Left cardiac atrium (tissue), 4 donors: ENCODE measurements at regions not wholly inside any gene's neighbourhood (a gene's known extent, or its start where the extent isn't known, plus 50 kb on each side); places are given as distances from the start of the nearest gene placed in this dataset.

Experiments
- ATAC-seq, 2 donors: fragments of 200-7000 bp; cut with Tn5 transposase; one replicate each; pipeline ENCODE4 v1.9.1; 2020; ENCODE audit warnings: mild to moderate bottlenecking in 2 of 2, moderate library complexity in 2 of 2
- DNase-seq: peaks from one replicate; pipeline ENCODE4 v3.0.0-alpha.2; 2020
- intact Hi-C, 2 donors: fragments of 100-400 bp; cut with DNase I; formaldehyde crosslinking; loops; one replicate each; pipeline versions ENCODE4 v1.14.1 to v1.15.1; 2022 to 2023
- donor health status: DM: no; HTN: yes; CAD: no.
- donor health status: DM: no; HTN: yes; CAD: no; lungs with severe emphysema.
- donor health status: DM: yes; HTN: yes; CAD: no.
- donor health status: Dilated cardiomyopathy.

DNA sequence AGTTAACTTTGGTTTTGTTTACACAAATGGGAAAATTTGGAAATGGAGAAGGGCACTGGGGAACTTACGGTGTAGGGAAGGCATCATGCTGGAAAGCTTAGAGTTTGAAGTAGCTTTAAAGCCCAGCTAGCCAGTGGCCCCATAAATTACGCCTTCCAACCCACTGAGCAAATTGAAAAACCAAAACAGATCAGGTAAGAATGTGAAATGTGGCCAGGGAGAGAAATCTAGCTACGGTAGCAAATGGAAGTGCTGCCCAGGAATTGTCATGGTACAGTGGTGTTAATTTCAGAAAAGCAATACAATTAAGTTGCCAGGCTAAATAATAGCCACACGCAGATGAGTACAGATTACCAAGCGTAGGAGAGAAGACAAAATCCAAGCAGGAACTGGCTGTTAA is 654.8 kb downstream of the PRELID2 start:
- no peak for DNase-seq
- ATAC-seq = no peak
- intact Hi-C loops = no loop called here

- DNase-seq (no peak), ATAC-seq (no peak)
- intact Hi-C loops = no loop called here
Measured at GRCh38 chr5:145178641-145179523, 656.3 kb downstream of the PRELID2 start.

- DNase-seq (no peak), ATAC-seq (no peak)
- intact Hi-C loops = no loop called here
Measured at GRCh38 chr5:145176041-145176440, 659.1 kb downstream of the PRELID2 start.

DNA sequence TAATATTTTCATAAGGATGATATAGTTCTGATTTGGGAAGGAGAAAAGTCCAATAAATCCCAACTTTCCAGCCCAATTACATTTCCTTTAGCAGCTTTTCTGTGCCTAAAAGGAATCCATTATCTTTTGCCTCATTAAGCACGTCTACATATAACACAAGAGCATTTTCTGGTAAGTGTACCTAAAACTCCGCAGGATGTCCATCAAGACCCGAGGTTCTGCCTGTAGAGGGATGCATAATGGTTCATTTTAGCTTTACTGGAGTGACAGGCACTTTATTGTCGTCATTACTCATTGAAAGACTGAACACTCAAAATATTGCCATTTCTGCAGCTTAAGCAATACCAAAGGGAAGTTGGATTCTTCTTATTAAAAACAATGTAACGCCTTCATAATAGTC is 669.0 kb downstream of the PRELID2 start:
- ATAC-seq (no peak), DNase-seq (no peak)
- intact Hi-C loops = no loop called here

GRCh38 chr5:145163876-145164275 is 671.3 kb downstream of the PRELID2 start:
- ATAC-seq (no peak), DNase-seq (no peak)
- intact Hi-C loops = no loop called here

DNA sequence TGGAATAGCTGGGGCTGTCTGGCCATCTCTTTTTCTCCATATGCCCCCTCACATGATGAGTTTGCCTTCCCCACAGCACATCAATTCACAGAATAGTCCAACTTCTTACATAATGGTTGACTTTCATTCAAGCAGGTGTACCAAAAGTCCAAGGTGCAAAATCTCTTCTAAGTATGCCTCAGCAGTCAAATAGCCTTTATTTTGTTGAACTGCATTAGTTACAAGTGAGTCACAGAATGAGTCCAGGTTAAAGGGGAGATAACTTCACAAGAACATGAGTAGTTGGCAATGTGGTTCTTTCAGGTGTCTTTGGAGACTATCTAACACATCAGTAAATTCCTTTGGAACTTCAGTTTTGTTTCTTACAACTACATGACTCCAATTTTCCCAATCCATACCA is 672.5 kb downstream of the PRELID2 start:
- DNase-seq = no peak
- ATAC-seq = no peak
- intact Hi-C loops = no loop called here

- no peak for DNase-seq
- no peak for ATAC-seq
- intact Hi-C loops = no loop called here
Measured at GRCh38 chr5:145161391-145161790, 673.8 kb downstream of the PRELID2 start.

GRCh38 chr5:145160679-145161078 is 674.5 kb downstream of the PRELID2 start:
- no peak for DNase-seq
- intact Hi-C loops = no loop called here
- no peak for ATAC-seq

DNA sequence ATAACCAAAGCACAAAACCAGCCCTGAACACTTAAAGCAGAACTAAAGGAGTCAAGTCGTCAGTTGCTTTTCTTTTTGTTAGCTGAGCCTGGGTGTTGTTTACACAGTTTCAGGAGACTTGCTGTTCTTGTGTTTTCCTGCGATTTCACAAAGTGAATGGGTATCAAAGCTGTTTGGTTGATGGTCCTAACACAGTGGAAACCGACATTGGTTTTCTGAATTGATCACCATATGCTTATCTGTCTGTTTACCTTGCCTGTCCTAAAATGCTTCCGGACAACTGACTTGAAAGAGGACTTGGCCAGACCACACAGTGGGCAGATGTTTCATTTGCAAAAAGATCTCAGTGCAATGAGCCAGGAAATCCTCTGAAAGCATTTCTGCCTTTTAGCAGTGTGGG is 676.4 kb downstream of the PRELID2 start:
- ATAC-seq = no peak
- intact Hi-C loops = no loop called here
- no peak for DNase-seq

GRCh38 chr5:145157841-145158240 is 677.3 kb downstream of the PRELID2 start:
- ATAC-seq = peak in 1 of 2 donors; percentile 53
- no peak for DNase-seq
- intact Hi-C loops = no loop called here

GRCh38 chr5:145141534-145141933 is 693.6 kb downstream of the PRELID2 start:
- intact Hi-C loops = no loop called here
- ATAC-seq (no peak), DNase-seq (no peak)

DNA sequence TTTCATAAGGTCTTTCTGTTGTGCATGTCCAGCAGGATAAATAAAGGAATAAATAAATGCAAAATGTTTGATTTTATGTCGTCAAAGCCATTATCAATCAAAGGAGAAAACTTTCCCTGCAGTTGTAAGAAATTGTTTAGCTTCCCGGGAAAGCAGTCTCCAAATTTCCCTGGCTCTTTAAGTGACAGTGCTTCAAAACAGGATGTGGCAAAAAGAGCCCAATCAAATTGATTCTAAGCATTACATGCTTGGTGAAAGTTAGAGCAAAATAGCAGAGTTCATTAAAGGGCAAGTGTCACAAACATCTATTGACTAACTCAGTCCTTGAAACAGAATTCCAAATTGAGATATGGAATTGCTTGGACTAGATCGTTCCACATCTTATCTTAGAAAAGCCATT is 704.1 kb downstream of the PRELID2 start:
- intact Hi-C loops = no loop called here
- DNase-seq (no peak), ATAC-seq (no peak)

DNA sequence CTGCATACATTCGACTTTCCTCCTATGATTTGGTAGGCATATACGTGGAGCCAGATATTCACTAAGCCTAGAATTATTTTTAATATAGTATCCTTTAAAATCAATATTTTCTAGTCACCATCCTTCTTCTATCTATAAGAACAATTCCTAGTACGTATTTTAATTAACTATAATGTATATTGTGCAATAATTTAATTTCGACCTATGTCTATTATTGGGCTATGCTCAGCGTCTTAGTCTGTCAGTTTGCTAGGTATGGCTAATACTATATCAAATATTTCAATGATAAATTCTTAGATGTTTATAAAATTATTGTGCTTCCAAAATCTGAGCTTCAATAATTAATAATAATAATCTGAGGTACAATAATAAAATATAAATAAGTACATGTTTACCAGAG is 705.3 kb downstream of the PRELID2 start:
- intact Hi-C loops = no loop called here
- DNase-seq (no peak), ATAC-seq (no peak)

GRCh38 chr5:145124806-145125205 is 710.3 kb downstream of the PRELID2 start:
- ATAC-seq (no peak), DNase-seq (no peak)
- intact Hi-C loops = no loop called here

DNA sequence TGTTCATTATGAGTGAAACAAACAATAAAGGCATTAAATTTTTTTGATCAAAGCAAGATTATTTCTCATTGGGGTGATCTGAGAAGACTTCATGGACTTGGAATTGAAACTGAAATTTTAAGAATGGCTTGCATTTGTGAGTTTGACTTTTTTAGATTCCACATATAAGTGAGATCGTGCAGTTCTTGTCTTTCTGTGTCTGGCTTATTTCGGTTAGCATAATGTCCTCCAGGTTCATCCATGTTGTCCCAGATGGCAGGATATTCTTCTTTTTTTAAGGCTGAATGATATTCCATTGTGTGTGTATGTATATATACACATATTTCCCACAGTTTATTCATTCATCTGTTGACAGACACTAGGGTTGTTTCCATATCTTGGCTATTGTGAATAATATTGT is 716.5 kb downstream of the PRELID2 start:
- ATAC-seq (no peak), DNase-seq (no peak)
- intact Hi-C loops = no loop called here

GRCh38 chr5:145118127-145118526 is 717.0 kb downstream of the PRELID2 start:
- no peak for ATAC-seq
- intact Hi-C loops = no loop called here
- DNase-seq = no peak

DNA sequence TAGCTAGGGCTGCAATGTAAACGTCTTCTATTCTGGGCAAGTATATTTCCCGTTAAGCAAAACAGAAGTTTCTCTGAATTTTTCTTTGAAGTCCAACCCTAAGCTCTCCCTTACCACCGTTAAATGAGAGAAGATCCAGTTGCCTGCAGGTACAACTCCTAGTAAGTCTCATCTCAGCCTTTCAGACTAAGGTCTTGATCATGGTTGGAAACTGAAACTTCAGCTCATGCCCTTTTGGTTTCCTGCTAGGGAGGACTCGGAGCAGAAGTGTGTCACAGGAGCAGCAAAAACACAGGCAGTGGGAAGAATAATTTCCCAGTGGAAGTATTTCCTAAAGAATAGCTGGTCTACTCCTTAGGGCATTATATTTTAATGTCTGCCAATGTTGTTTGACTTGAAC is 717.9 kb downstream of the PRELID2 start:
- DNase-seq (no peak), ATAC-seq (no peak)
- intact Hi-C loops = no loop called here

DNA sequence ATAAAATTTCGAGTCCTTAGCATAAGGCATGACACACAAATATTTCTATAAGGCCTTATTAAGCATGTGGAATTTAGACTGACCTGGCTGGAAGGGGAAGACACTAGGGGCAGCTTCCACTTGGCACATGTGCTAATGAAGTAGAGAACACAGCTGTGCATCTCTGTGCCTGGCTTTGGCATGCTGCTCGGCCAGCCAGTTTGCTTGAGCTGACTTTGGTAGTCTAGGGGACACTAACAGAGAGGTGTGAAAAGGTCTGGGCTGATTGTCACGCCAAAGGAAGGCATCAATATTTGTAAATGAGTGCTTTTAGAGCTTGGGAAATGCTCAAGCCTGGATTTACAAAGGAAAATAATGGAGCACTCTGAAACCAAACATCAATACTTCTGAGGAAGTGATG is 723.7 kb downstream of the PRELID2 start:
- intact Hi-C loops = no loop called here
- ATAC-seq = no peak

DNA sequence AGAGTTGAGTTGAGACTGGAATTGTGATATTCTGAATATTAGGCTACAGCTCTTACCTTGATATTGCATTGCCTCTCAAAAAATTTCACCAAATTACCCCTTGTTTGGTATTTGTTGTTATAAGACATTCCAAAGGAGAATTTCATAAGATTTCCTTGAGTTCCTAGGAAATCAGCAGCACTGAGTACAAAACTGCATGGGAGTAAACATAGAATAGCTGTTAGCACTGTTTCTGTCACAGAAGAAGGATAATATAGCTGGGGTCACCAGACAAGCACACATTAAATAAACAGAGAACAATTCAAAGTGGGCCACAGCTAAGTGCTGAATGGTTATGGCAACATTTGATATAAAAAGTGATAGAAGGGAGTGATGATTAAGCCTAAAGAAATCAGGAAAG is 724.3 kb downstream of the PRELID2 start:
- DNase-seq (no peak), ATAC-seq (no peak)
- intact Hi-C loops = no loop called here

More for the DNA sequence above, 723.7 kb downstream of the PRELID2 start:
- no peak for DNase-seq

GRCh38 chr5:145110181-145110580 is 725.0 kb downstream of the PRELID2 start:
- DNase-seq (no peak), ATAC-seq (no peak)
- intact Hi-C loops = no loop called here

DNA sequence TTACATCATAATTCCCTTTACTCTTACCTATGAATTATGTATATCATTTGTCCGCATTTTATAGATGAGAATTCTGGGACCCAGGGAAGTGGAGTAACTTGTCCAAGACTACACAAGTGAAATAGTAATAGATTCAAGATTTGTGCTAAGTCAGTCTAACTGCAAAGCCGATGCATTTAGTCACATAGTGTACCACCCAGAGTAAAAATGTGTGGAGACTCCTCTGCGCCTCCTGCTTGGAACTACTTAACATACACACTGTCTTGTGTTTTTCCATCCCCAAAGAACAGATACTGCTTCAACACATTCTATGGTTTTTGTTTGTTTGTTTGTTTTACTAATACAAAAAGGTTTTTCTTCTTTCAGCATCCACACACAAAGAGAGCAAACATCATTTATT is 729.8 kb downstream of the PRELID2 start:
- intact Hi-C loops = no loop called here
- DNase-seq (no peak), ATAC-seq (no peak)
